ES-I3 (cell line): ENCODE measurements at regions not wholly inside any gene's neighbourhood (a gene's known extent, or its start where the extent isn't known, plus 50 kb on each side); places are given as distances from the start of the nearest gene placed in this dataset.

Experiments
- H3K36me3 ChIP-seq: 2 replicates; pipeline ENCODE4 v1.6.1; 2013; ENCODE audit warnings: mild to moderate bottlenecking, low read length, control low read depth, moderate library complexity; ENCODE audit not compliant: insufficient read depth
- H3K4me1 ChIP-seq: 2 replicates; pipeline ENCODE4 v1.6.1; 2013; ENCODE audit warnings: mild to moderate bottlenecking, control low read depth, low read length; ENCODE audit not compliant: insufficient read depth
- H3K9ac ChIP-seq: 2 replicates; pipeline ENCODE4 v1.6.1; 2013; ENCODE audit warnings: low read depth, mild to moderate bottlenecking, low read length, moderate library complexity
- H3K9me3 ChIP-seq: 2 replicates; pipeline ENCODE4 v1.6.1; 2013; ENCODE audit warnings: mild to moderate bottlenecking, low read length, moderate library complexity; ENCODE audit not compliant: control insufficient read depth, insufficient read depth

DNA sequence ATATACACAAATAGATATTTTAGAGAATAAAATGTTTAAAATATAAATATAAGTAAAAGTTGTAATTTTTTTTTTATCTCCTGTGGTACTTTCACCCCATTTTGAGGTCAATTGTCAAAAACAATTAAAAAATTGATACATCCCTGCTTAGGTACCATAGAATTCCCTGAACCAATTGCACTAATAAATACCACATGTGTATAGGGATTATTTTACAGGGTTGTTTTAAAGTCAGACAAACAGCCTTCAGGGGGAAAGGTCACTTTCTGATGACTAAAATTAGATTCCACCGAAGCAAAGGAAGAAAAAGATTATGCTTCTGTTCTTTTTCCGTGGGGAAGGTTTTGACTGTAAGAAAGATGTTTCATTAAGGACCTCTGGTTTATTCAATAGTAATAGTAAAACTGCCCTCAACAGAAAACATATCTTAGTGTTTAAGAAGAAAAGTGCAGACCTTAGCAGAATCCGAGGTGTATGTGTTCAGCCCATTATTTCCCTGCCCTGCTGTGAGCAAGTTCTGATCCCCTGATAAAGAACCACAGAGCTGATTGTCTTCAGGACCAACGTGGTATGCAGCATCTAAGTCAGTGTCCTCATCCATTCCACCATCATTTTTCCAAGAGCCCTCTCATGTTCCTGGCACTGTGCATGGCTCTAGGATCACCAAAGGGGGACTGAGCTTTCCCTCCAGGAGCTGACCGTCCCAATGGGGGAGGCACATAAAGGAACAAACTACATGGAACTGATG lies 132.9 kb upstream of the IL12A start:
- Histone ChIP-seq H3K9ac (no peak overlapping the region), H3K9me3 (no peaks in the 10 kb centered on the region), H3K36me3 (no peaks in the 10 kb centered on the region), H3K4me1 (peaks cover 57% of the 10 kb centered on the region)

DNA sequence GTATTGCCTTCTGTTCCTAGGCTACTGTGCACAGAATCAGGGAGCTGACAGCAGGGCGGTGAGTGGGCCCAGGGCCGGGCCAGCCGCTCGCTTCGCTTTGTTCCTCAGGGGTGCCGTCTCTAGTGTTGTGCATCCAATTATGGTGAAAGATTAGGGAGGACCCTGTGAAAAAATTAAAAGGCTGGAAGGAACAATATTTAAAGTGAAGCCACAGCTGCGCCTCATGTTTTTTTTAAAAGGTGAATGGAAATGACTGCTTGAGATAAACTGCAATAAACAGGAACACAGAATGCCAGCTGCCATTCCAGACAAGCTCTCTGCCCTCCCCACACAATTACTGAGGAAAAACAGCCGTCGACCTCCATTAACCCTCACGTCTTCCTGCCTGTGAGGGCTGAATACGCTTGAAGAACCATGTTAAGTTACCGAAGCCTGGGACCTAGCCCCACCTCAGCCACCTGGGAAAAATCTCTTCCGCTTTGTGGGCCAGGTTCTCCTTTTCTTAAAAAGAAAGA lies 132.0 kb upstream of the IL12A start:
- H3K9me3 ChIP-seq: no peaks in the 10 kb centered on the region
- peaks cover 61% of the 10 kb centered on the region for H3K4me1 ChIP-seq
- H3K36me3 ChIP-seq: no peaks in the 10 kb centered on the region
- H3K9ac ChIP-seq: no peak overlapping the region

DNA sequence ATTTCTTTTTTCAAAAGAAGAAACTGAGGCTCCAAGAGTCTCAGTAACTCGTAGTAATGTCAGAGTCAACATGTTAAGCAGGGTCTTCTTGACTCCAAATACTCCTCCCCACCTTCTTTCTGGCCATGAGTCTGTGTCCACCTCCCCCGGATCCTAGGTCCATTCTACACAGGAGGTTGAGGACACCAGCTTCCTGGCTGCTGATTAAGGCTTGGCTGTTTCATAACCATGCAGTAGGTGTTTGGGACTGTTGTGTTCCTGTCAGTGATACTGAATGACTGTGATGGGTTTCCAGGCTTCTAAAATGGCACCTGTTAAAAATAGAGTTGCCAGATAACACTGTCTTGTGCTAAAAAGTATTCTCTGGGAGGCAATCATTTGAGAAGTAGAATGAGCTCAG lies 130.8 kb upstream of the IL12A start:
- H3K36me3 ChIP-seq: no peaks in the 10 kb centered on the region
- H3K9ac ChIP-seq: no peak overlapping the region
- peaks cover 49% of the 10 kb centered on the region for H3K4me1 ChIP-seq
- no peaks in the 10 kb centered on the region for H3K9me3 ChIP-seq

DNA sequence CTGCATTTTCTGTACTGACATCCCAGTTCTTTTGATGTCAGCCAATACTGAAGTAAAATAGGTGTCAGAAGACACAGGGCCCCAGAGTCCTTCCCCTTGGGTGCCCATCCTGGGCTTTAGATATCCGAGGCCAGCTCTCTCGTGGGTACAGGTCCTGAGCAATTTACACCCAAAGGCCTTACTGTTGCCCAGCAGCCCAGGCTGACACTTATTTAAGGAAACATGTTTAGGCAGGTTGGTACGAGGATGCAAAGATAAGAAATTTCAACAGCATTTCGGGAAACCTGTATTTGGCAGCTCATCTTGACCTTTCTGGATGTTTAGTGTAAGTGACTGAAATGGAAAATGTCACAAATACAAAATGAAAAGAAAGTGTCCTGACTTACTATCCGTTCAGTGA lies 130.0 kb upstream of the IL12A start:
- Histone ChIP-seq H3K36me3 (no peaks in the 10 kb centered on the region), H3K9me3 (no peaks in the 10 kb centered on the region), H3K9ac (no peak overlapping the region), H3K4me1 (peaks cover 41% of the 10 kb centered on the region)

DNA sequence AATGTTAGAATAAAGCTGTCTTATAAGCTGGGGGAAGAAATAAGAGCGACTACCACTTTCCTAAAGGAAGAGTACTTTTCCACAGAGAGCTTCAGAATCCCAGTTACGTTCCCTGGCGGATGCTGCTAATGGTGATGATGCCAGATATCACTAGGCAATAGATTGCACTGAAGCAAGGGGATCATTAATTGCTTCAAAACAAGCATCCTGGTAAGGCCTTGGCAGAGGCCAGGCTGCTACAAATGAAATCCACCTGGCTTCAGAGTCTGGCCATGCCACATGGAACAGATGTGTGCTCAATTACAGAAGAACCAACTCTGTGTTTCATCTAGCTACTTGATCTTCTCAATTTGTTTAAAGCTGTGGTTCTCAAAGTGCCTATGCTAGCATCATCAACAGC lies 129.2 kb upstream of the IL12A start:
- Histone ChIP-seq H3K9me3 (no peaks in the 10 kb centered on the region), H3K9ac (no peak overlapping the region), H3K4me1 (peaks cover 39% of the 10 kb centered on the region), H3K36me3 (no peaks in the 10 kb centered on the region)

DNA sequence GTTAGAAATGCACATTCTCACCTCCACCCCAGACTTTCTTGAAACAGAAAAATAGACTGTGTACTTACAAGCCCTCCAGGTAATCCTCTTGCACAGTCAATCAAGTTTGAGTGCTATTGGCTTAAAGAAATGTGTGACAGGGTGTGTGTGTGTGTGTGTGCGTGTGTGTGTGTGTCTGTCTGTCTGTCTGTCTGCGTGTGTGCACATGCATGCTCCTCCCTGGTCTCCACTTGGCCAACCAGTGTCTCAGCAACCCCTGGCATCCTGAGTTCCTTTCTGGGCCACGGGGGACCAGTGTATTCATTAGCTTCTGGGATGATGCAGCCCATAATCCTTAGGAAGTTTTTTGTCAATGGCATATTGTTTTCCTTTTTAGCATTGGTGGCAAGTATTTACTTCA lies 128.8 kb upstream of the IL12A start:
- no peaks in the 10 kb centered on the region for H3K36me3 ChIP-seq
- no peaks in the 10 kb centered on the region for H3K9me3 ChIP-seq
- peaks cover 35% of the 10 kb centered on the region for H3K4me1 ChIP-seq
- no peak overlapping the region for H3K9ac ChIP-seq

DNA sequence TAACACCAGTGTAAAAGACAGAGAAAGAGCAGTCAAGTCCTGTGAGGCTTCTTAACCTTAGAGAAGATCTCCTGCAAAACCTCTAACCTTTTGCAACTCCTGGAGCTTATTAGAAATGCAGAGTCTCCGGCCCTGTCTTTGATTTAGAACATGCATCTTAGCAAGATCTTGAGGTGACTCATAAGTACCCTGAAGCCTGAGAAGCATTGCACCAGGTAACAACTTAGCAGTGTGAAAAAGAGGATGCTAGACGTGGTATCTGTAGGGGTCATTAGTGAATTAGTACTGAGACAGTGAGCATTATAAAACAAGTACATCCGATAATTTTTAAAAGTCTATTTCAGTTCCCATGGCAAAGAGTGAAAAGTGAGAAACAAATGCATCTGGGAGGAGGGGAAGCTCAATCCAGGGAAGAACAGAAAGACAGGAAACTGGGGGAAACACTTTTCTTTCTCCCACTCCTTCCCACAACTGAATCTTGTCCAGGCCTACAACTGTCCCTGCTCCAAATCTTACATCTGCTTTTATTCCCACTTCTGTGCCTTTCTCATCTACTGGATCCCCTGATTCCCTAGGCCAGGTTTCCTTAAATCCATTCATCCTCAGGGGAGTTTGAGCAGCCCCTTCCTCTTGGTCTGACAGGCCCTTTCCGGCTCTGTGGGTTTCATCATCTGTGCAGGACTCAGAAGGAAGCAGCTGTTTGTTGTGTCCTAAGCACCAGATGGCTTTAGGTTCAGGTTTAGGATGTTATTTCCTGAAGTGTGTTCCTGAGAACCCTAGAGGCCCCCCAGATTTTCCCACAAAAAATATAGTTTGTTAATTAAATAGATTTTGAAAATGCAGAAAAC lies 128.1 kb upstream of the IL12A start:
- Histone ChIP-seq H3K36me3 (no peaks in the 10 kb centered on the region), H3K4me1 (peaks cover 32% of the 10 kb centered on the region), H3K9ac (no peak overlapping the region), H3K9me3 (no peaks in the 10 kb centered on the region)

DNA sequence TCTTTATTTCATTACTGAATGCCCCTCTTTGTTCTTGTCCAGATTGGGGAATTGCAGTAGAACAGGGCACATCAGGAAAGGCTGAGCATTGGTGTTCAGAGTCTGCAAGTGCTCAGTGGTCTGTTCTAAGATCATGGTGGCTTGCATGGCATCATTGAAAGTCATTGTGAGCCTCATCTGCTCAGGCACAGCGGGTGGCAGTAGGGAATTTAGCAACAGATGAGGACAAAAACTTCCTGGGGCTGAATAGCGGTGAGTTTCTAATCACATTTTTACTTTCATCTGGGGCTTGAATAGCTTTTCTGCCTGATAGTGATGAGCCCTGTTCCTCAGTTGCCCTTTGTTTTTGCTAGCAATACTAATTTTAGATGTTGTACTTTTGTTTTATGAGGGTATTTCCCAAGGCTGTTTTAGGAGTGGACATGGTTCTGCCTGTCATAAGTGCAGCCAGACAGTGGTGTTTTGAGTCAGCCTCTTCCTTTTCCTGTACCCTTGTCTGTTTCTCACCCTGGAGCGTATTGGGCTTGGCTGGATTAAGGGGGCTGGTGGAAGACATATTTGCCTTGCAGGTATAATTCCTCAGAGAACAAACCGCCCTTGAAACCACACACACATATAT lies 127.2 kb upstream of the IL12A start:
- Histone ChIP-seq H3K4me1 (peaks cover 23% of the 10 kb centered on the region), H3K36me3 (no peaks in the 10 kb centered on the region)

DNA sequence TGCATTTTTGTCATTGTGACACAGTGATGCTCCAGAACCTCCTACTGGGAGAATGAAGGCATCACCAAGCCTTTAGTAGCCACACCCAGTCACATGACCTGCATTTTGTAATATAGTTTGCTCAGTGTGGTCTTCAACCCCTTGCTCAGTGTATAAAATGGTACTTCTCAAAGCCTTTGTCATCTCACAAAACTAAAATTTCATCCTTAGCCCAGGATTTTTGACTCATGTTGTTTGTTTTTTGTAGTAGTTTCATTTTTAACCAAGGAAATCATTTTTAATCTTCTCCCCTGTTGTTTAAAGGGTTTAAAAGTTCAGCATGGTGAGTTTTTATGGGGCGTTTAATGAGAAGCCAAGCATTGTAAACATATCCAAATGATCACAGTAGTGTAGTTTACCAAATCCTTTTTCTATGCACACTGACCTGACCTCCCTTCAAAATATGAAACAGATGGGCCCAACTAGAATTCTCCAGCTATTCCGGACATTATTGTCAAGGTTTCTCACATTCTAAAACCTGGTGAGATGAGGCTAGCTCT lies 123.5 kb upstream of the IL12A start:
- Histone ChIP-seq H3K4me1 (peaks cover 16% of the 10 kb centered on the region), H3K9me3 (no peaks in the 10 kb centered on the region), H3K9ac (no peak overlapping the region), H3K36me3 (no peaks in the 10 kb centered on the region)

More for the DNA sequence above, 127.2 kb upstream of the IL12A start:
- H3K9ac ChIP-seq: no peak overlapping the region
- H3K9me3 ChIP-seq: no peaks in the 10 kb centered on the region

DNA sequence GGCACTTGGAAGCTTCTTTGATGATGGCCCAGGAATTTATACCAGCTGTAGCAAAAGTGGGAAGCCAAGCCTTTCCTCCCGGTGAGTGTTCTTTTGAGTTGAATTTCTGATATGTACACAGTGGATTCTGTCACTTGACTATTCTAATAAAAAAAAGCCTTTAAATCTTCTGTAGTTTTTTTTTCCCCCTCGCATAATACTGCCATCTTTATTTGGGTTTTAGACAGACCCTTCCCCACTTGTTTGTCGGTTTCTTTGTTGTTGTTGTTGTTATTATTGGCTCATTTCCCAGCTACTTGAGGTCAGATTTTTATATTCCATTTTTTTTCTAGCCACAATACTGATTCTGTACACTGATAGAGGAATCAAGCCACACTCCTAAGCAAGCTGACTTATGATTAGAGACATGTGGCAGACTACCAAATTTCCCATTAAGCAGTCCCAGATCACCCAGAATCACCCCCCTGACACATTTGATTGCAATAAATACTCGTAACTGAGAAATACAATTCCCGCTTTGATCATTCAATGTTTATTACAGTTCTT lies 122.4 kb upstream of the IL12A start:
- H3K9ac ChIP-seq: no peak overlapping the region
- peaks cover 5% of the 10 kb centered on the region for H3K4me1 ChIP-seq
- no peaks in the 10 kb centered on the region for H3K9me3 ChIP-seq
- no peaks in the 10 kb centered on the region for H3K36me3 ChIP-seq

DNA sequence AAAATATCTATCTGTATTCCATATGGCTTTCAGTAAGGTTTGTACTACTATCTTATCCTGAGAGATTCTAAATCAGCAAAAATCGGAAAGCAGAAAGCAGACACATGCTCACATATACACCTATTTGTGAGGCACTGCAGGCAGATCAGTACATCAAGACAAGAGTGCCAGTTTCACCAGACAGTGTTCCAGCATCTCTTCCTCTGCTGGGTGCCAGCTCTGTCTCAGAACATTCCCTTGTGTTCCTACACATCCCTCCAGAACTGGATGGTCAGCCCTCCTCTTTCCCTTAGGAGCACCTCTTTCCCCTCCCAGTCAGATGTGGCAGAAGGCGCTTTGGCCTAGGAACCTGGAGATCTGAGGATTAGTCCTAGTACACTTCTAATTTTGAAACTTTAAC lies 121.3 kb upstream of the IL12A start:
- Histone ChIP-seq H3K9me3 (no peaks in the 10 kb centered on the region), H3K4me1 (peaks cover 11% of the 10 kb centered on the region), H3K36me3 (no peaks in the 10 kb centered on the region), H3K9ac (no peak overlapping the region)

DNA sequence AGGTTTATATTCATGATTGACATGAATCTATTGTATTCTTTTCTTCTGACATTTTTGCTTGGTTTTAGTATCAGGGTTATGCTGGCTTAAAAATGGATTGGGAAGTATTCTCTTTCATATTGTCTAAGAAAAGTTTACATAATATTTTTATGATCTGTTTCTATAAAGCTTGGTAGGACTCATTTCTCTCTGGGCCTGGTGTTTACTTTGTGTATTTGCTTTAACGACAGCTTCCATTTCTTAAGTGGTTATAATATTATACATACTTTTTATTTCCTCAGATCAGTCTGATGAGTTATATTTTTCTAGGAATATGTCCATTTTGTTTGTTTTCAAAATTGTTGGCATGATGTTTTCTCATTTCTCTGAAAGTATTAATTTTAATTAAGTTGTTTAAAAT lies 117.9 kb upstream of the IL12A start:
- Histone ChIP-seq H3K9ac (no peak overlapping the region), H3K36me3 (no peaks in the 10 kb centered on the region), H3K9me3 (no peaks in the 10 kb centered on the region), H3K4me1 (peaks cover 13% of the 10 kb centered on the region)

DNA sequence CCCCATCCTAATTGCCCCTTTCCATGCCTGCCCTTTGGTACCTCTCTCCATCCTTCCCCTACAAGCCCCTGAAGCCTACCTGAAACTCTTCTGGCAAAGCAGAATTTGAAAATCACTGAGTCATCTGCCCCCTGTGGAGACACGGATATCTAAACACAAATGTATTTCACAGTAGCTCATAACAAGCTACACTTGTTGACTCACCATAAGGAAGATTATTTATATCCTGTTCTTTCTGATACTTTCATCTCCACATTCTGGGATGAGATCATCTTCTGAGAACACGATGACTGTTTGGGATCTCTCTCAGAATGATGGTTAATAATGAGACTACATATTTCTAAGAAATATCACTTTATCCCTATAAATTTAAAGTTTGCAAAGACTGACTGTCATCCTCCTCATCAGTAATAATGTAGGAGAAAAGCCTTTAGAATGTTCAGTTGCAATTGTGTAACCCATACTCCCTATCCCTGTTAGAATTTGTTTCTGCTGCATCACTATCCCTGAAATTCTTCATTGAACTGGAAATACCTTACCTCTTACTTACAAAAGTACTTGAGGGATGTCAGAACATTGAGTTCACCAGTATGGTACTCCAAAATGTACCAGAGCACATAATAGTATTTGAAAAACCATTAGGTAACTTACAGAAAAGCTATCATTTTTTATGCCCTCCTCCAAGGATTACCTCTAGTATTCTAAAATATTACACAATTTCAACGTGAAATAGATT lies 116.1 kb upstream of the IL12A start:
- no peak overlapping the region for H3K9ac ChIP-seq
- H3K9me3 ChIP-seq: no peaks in the 10 kb centered on the region
- peaks cover 17% of the 10 kb centered on the region for H3K4me1 ChIP-seq
- no peaks in the 10 kb centered on the region; the same call in 1 of the 2 replicates for H3K36me3 ChIP-seq
